ENCODE measurements at regions not wholly inside any gene's neighbourhood (a gene's known extent, or its start where the extent isn't known, plus 50 kb on each side); places are given as distances from the start of the nearest gene placed in this dataset.
"Not testable (repeated sequence)": the region's sequence is repeated elsewhere in the genome, so short reads cannot be mapped to it uniquely, and the experiment has no call there.

DNA sequence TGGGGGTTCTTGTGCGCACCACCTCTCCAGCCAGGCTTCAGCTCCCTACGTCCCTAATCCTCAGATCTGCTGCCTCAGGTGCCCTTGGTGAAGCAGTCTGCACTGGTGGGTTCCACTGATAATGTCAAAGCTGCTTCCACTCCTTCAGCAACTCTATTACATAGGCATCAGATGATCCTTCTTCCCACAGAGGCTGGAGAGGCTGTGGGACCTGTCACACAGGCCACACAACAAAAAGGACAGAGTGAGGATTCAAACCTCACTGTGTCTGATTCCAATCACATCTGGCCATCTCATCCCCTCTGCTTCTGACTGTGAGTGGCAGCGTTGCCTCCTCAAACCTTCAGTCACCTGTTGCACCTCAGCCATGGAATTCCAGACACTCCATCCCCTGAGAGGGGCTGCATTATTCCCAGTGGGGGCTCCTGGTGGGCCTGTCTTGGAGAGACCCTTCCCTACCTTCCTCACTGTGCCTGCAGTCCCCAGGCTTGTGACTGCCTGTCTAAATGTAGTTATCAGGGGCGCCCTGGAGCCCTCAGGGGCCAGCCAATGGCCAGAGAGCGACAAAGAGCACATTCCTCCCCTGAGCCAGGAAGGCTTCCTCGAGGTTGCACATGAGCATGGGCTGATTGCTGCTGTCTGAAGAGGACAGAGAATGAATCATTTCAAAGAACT is 211.4 kb upstream of the ECI2 start:
- DNase-seq: no peak

DNA sequence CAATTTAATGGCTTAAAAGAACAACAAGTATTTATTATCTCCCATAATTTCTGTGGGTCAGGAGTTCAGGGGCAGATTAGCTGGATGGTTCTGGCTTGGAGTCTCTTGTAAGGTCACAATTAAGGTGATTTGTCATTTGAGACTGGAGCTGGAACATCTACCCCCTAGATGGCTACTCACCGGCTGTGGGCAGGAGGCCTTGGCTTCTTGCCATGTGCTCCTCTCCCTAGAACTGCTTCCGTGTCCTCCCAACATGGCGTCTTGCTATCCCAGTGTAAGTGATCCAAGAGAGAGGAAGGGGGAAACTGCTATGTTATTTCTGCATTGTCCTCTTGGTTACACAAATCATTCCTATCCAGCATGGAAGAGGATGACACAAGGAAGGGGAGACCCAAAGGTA is 210.2 kb upstream of the ECI2 start:
- DNase-seq: no peak

DNA sequence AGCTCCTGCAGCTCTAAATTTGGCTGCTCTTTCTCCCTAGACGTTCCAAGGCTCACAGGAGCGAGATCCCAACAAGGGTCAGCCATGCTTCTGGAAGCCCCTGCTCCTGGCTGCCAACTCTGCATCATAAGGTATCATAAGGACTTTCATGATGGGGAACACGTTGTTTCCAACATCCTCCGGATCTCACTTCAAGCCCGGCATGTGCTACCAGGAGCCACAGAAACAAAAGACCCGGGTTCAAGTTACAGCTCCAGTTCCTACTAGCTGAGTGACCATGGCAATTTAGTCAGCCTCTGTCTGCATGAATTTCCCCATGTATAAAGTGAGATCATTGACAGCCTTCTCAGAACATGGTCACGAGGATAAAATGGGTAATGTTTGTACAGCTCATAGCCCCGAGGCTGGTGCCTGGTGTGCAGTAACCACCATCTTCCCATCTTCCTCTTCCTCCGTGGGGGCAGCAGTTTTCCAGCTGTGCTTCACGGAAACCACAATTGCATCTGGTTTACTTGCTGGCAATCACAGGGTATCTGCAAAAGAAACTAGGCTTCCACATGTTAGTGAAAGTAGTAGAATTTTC is 209.0 kb upstream of the ECI2 start:
- DNase-seq: no peak

DNA sequence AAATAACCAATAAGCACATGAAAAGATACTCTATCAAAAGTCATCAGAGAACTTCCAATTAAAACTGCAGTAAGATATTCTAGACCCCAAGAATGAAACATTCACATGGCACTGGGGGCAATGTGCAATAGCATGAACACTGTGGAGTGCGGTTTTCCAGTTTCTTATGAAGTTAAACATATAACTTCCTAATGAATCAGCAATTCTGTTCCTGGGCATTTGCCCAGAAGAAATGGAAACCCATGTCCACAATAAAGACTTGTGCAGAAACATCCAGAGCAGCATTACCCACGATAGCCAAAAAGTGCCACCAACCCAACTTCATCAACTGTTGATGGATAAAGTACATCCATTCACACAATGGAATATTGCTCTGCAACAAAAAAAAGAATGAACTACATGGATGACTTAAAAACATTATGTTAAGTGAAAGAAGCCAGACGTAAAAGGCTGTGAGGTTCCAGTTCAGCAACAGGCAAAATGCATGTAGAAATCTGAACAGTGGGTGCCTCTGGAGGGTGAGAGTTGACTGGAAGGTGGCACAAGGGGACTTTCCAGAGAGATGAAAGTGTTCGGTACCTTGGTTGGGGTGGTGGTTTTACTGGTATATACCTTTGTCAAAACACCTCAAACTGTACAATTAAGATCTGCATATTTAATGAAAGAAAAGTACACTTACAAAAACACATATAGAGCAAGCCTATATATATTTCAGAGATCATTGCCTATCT is 207.2 kb upstream of the ECI2 start:
- DNase-seq: no peak

DNA sequence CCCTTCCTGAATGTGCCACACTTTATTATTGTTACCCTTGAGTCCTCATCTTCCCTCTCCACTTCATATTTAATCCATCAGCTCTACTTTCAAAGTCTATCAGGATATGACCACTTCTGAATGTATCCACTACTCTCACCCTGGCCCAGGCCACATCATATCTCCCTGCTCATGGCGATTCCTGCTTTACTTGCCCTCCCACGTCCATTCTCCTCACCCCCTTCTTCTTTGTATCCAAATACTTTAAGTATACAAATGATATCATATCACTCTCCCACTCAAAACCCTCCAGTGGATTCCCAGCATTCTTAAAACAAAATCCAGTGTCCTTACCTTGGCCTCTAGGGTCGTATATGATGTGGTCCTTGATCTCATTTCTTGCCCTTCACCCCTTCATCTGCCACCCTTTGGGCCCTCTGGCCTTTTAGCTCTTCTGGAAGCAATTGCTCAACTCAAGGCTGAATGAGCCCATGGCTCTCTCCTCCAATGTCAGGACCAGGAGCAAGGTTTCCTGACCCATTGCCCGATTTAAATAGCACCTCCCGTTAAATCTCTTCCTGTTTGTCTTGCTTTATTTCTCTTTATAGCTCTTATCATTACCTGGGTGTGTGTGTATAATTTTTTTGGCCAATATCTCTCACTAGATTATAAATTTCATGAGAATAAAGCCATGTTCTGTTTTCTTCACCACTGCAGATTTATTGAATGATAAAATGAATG is 205.9 kb upstream of the ECI2 start:
- DNase-seq: no peak

DNA sequence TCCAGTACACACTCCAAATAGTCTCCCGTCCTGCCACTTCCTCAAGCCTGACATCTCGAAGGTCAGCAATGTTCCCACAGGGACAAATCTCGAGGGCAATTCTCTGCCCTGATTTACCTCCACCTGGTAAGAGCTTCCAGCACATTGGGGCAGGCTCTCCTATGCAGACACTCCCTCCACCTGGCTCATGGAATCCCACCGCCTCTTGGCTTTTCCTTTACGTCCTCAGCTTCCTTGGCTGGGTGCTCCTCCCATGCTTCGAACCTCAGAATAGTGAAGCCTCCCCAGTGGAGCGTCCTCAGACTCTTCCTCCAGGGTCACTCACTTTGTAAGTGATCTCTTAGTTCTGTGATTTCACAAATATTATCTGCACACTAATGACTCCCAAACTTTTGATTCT is 205.2 kb upstream of the ECI2 start:
- DNase-seq: no peak

DNA sequence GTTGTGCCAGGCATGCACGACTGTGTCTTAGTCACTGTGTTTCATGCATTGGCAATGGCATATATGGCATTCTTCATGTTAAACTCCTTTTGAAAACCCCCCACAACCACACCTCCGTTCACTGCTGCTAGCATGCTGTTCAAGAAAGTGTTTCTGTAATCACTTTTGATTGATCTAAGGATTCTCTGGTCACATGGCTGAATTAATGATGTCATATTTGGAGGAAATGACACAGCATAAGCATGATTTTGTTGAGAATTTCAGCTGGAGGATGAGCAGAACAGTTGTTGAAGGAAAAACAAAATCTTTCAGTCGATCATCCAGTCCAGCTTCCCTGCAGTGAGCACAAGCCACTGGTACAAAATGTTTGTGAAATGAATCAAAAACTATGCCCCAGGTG is 203.5 kb upstream of the ECI2 start:
- DNase-seq: no peak

DNA sequence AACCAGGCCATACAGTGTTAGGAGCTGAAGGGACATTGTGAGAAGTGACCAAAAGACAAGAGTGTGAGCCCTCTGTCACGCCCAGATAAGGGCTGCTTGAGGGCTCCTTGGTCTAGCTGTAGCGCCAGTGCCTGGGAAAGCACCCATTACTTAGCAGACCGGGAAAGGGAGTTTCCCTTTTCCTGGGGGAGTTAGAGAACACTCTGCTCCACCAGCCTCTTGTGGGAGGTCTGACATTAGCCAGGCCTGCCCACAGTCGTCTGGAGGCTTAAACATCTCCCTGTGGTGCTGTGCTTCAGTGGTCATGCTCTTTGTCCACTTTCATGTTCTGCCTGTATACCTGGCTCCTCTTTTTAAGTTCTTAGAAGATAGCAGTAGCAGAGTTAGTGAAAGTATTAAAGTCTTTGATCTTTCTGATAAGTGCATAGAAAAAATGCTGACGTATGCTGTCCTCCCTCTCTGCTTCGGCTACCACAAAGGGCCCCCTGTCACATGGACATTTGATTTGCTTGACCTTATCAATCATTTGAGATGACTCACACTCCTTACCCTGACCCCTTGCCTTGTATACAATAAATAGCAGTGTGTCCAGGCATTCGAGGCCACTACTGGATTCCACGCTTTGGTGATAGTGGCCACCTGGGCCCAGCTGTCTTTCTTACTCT is 201.5 kb upstream of the ECI2 start:
- DNase-seq: no peak

DNA sequence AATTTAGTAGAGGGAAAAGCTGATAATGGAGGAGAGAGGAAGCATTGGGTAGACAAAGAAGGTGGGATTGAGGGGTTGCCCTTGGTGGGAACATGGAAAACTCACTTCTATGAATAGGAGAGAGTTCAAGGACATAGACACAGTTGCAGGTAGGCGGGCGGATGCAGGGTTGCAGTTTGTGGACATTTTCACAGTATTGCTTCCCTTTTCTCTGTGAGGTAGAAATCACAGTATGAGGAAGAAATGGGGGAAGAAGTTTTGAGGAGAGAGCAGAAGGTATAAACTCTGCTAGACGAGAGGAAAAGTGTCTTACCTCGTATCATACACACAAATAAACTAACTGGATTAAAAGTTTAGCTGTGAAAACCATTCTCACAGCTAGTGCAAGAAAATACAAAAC is 200.7 kb upstream of the ECI2 start:
- DNase-seq: no peak

DNA sequence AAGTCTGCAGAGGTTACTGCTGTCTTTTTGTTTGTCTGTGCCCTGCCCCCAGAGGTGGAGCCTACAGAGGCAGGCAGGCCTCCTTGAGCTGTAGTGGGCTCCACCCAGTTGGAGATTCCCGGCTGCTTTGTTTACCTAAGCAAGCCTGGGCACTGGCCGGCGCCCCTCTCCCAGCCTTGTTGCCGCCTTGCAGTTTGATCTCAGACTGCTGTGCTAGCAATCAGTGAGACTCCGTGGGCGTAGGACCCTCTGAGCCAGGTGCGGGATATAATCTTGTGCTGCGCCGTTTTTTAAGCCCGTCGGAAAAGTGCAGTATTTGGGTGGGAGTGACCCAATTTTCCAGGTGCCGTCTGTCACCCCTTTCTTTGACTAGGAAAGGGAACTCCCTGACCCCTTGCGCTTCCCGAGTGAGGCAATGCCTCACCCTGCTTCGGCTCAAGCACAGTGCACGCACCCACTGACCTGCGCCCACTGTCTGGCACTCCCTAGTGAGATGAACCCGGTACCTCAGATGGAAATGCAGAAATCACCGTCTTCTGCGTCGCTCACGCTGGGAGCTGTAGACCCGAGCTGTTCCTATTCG is 198.9 kb upstream of the ECI2 start:
- not testable (repeated sequence) for DNase-seq

DNA sequence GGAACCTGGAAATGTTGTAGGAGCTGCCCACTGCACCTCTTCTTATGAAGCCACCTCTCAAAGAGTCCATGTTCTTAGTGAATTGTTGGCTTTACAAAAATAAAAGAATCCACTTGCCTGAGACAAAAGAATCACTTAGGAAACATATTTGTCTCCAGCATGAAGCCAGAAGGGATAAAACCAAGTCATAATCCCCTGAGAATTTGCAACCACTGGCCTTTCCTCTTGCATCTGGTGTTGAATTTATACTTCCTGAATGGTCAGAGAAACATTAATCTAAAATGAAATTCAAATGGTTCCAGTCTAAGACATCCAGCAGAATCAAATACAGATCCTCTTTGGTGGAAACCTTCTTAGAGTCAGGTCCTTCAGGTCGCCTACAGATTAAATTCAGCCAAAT is 192.5 kb upstream of the ECI2 start:
- DNase-seq: no peak

DNA sequence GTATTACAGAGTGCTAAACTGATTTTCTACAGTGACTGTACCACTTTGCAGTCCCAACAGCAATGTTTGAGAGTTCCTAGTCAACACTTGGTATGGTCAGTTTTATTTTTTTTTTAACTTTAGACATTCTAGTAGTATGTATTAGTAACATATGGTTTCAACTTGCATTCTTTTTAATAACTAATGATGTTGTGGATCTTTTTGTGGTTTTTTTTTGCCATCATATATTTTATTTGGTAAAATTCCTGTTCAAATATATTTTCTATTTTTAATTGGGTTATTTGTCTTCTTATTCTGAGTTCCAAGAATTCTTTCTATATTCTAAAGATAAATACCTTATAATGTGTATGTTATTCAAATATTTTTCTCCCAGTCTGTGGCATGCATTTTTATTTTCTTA is 189.4 kb upstream of the ECI2 start:
- DNase-seq: no peak

DNA sequence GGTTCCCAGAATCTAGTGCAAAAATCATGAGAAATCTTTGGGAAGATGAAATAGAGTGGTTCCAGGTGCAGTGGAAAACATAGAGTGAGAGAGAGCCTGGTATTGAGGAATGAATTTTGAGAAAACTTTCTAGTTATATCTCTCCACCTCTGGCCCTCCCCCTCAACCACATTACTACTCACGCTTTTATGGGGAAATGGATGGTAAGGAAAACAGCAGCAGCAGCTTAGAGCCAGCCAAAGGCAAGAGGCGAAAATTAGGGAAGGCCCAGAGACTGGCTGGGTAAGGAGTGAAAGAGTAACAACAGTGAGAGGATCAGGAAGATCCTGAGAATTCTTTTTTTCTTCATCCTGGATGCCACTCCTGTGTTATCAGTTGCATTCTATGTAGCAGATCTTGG is 187.9 kb upstream of the ECI2 start:
- DNase-seq: no peak

DNA sequence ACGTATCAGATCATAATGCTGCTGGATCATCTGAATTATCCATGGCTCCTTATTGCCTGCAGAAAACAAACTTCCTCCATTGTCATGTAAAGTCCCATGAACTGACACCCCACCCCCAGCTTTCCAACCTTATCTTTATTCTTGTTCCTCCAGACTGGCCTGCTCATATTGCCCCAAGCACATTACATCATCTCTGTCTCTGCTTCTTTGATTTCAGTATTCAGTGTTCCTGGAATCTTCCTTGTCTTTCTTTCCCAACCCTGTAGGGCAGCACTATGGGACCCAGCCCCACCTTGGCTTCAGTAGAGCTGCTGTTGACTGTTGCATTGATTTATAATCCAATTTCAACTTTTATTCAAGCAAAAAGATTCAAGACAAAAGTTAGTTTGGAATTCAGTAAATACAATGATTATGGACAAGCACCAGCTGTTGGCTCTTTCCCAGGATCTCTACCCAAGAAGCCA is 187.5 kb upstream of the ECI2 start:
- DNase-seq: no peak

DNA sequence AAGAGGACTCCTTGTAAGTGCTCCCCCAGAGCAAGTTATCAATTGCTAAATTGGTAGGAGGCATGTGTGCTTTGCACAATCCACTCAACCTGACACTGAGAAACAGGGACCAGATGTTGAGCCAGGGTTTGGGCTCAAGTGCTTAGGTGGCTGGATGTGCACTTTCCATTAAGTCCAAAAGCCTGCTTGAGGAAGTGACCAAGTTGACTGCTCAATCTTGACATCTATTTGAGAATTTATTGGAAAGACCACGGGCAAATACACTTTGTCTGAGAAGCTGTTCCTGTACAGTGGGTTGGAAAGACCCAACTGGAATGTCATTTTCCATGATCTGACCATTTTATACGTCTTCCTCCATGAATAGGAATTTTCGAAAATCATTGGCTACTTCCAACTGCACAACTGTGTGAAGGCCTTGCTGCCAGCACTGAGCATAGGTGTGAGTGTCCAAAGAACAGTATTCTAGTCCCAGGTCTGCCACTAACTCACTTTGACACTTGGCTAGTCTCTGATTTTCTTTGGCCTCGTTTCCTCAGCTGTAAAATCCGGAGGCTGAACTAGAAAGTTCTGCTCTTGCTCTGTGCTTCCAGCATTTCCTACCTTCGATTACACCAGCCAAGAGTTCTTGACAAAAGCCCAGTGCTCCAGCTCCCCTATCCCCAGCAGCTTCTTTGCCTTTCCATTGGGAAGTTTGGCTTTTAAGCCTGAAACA is 186.9 kb upstream of the ECI2 start:
- DNase-seq: no peak

DNA sequence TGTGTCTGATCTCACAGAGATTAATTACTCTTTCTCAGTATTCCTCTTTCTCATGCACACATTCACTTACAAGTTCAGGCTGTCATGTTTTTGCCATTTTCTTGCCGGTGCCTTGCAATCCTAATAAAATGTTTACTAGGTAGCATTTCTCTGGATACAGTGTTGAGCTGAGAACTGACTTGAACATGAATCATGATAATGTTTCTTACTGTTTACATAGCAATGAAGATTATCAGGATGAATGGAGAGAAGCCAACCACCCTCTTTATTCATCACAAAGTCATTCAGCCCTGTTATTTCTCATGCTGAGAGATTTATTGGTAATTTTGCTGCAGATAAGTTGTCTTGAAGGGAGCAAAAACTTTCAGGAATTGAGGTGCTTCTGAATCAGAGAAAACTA is 185.5 kb upstream of the ECI2 start:
- no peak for DNase-seq

DNA sequence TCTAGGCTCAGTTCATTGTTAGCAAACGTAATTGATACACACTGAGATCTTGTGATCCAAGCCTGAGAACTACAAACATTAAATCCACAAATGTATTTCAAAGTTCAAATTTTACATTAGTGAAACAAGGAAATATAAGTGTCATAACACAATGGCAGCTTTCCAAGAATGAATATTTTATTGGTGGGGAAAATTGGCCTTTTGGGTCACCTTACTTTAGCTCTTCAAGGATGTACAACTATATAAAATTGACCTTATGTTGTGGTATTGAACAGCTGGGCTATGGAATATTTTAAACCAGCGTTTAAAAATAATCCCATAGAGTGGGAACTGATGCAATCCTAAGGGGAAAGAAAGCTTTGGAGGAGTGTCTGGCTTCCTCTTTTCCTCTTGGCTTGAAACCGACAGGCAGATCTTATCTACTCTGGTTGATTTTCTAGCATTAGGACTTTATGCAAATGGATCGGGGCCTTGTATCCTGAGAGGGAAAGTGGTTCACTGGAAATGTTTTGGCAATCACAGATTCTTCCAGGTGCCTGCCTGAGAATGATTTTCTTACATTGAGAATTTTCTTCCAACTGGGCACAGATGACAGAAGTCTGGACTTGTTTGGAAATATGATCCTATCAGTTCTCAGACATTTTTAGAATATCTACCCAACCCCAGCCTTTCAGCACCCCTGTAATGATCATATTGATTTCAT is 184.8 kb upstream of the ECI2 start:
- DNase-seq: no peak

DNA sequence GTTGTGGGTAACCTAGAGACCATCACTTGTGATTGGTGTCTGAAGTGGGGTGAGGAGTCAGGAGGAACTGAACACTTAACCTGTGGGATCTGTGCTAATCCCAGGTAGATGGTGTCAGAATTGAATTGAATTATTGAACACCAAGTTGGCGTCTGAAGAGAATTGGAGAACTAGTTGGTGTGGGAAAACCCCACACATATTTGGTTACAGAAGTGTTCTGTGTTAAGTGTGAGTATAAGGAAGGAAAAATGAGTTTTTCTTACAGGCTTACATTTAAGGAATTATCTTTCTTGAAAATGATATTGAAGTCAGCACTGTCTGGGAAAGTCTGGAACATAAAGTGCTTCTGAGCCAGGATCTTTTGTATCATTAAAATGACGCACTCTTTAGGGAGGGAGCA is 182.9 kb upstream of the ECI2 start:
- DNase-seq: no peak

DNA sequence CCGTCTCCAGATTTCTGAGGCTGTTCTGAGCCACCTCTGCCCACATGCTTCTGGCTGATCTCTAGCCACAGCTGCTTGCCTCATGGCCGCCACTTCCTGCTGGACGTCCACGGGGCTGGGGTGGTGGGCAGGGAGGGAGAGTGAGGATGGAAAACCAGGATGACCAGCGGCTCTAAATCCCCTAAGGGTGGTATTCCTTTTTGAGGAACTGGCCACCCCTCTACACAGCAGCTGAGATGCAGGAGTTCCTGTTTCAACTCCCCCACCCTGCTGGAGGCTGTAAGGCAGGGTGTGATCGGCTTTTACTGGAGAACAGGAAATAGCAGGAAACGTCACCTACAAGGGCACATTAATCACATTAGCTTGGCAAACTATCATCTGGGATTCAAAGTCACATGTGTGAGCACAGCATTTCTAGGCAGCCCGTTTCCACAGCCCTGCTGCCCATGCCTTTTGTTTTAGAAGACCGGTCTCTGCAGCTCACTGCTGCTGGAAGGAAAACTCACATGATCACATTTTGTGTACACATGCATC is 181.6 kb upstream of the ECI2 start:
- no peak for DNase-seq

DNA sequence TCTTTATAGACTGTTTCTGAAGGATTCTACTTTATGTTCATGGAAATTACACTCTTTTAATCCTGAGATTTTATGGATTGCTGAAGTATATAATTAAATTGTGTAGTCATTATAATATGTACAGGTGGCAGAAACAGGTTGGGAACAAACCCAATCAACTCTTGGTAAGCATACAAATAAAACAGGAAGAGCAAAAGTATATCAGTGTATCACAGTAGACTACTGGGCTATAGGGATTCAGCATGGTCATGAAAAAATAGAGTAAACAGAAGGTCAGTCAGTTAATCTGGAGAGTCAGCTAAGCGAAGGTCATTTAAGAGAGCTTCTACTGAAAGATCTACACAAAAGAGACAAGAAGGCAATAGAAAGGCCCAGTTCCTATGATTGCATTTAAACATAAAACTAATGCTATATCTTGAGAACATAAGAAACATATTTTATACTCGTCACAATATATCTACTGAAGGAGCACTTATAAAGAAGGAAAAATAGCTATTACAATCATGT is 178.9 kb upstream of the ECI2 start:
- DNase-seq: no peak
